ENCODE measurements at regions not wholly inside any gene's neighbourhood (a gene's known extent, or its start where the extent isn't known, plus 50 kb on each side); places are given as distances from the start of the nearest gene placed in this dataset.

DNA sequence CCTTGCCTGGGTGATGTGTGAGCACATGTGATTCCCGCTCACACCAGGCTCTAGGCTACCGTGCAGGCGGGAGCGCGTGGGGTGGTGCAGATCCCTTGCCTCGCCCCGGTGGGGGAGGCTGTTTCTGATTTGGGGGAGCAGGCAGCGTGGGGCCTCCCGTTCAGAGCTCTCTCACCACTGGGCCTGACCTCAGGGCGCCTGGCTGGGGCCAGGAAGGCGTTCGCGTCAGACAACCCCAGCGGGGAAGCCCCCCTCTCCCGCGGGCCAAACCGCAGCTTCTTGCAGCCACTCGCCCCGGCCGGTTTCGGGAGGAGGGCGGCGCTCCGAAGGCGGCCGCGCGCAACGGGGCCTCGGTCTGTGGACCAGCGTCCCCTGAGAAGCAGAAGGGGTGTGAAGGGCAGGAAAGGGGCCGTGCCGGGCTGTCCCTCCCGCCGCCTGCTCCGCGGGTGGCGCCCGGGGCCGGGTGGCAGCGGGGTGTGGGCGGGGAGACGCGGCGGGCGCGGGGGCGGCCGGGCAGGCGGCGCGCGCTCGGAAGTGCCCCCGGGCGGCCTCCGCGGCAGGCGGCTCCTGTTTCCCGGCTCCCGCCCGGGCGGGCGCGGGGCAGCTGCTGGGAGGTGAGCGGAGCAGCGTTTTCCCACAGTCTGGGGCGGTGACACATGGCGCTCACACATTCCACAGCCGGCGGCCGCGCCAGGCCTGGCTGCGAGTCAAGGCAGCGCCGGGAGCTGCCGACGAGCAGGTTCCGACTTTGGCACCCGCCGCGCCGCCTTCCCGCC, 65.1 kb upstream of the HES1 start (continued):
- peak; percentile 47; the same call in 1 of the 2 replicates for TF ChIP-seq ZBTB20 (tag by site-specific recombination; IDR thresholded peaks at IDR 0.05)
- no peak for TF ChIP-seq REPIN1 (tag by site-specific recombination; IDR thresholded peaks at IDR 0.05; ENCODE audit: low read depth)
- no peak for TF ChIP-seq ZNF416 (tag by site-specific recombination; IDR thresholded peaks at IDR 0.05)
- TF ChIP-seq ZNF169 (tag by site-specific recombination; IDR thresholded peaks at IDR 0.05): no peak
- peak; percentile 55; the same call in 1 of the 2 replicates for TF ChIP-seq ZNF121 (tag by site-specific recombination; IDR thresholded peaks at IDR 0.05)
- TF ChIP-seq ZNF76 (tag by site-specific recombination; IDR thresholded peaks at IDR 0.05; ENCODE audit: borderline replicate concordance, low read depth): peak; percentile 43
- no peak for TF ChIP-seq PRDM1 (tag by site-specific recombination; IDR thresholded peaks at IDR 0.05)
- no peak for TF ChIP-seq ZNF701 (tag by site-specific recombination; IDR thresholded peaks at IDR 0.05)
- no peak for TF ChIP-seq ZNF19 (tag by site-specific recombination; IDR thresholded peaks at IDR 0.05; ENCODE audit: low read depth)
- no peak for TF ChIP-seq ZNF292 (tag by site-specific recombination; IDR thresholded peaks at IDR 0.05; ENCODE audit: borderline replicate concordance, low read depth)
- peak; percentile 70 for TF ChIP-seq ZNF600 (tag by site-specific recombination; IDR thresholded peaks at IDR 0.05)
- no peak for TF ChIP-seq BCL11A (tag by site-specific recombination; IDR thresholded peaks at IDR 0.05; ENCODE audit: low read depth)
- no peak for TF ChIP-seq ZNF747 (tag by site-specific recombination; IDR thresholded peaks at IDR 0.05)
- TF ChIP-seq ATF2 (tag by site-specific recombination; IDR thresholded peaks at IDR 0.05; ENCODE audit: low read depth): no peak
- no peak for TF ChIP-seq ZNF548 (tag by site-specific recombination; IDR thresholded peaks at IDR 0.05)
- TF ChIP-seq, protein P1, sequence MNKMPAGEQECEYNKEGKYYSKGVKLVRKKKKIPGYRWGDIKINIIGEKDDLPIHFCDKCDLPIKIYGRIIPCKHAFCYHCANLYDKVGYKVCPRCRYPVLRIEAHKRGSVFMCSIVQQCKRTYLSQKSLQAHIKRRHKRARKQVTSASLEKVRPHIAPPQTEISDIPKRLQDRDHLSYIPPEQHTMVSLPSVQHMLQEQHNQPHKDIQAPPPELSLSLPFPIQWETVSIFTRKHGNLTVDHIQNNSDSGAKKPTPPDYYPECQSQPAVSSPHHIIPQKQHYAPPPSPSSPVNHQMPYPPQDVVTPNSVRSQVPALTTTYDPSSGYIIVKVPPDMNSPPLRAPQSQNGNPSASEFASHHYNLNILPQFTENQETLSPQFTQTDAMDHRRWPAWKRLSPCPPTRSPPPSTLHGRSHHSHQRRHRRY (tag by site-specific recombination; IDR thresholded peaks at IDR 0.05): no peak
- no peak for TF ChIP-seq TSHZ1 (tag by site-specific recombination; IDR thresholded peaks at IDR 0.05; ENCODE audit: borderline replicate concordance)
- peak; percentile 30; the same call in 1 of the 2 replicates for TF ChIP-seq ZNF629 (tag by site-specific recombination; IDR thresholded peaks at IDR 0.05)
- TF ChIP-seq ZNF585B (tag by site-specific recombination; IDR thresholded peaks at IDR 0.05): no peak
- TF ChIP-seq ZNF266 (tag by site-specific recombination; IDR thresholded peaks at IDR 0.05; ENCODE audit: low read depth): no peak
- 0 out of 2 replicates have a peak, but pooled peaks have one; percentile 19 for TF ChIP-seq ZBTB7A (tag by site-specific recombination; IDR thresholded peaks at IDR 0.05; ENCODE audit: low read depth)
- TF ChIP-seq AEBP2 (tag by site-specific recombination; IDR thresholded peaks at IDR 0.05; ENCODE audit: borderline replicate concordance): no peak
- TF ChIP-seq MYNN (tag by site-specific recombination; IDR thresholded peaks at IDR 0.05; ENCODE audit: borderline replicate concordance): no peak
- TF ChIP-seq ZNF302 (tag by site-specific recombination; IDR thresholded peaks at IDR 0.05; ENCODE audit: low read depth): no peak
- no peak for TF ChIP-seq ZNF133 (tag by site-specific recombination; IDR thresholded peaks at IDR 0.05)
- no peak for TF ChIP-seq ZNF707 (tag by site-specific recombination; IDR thresholded peaks at IDR 0.05)
- TF ChIP-seq, protein P2, sequence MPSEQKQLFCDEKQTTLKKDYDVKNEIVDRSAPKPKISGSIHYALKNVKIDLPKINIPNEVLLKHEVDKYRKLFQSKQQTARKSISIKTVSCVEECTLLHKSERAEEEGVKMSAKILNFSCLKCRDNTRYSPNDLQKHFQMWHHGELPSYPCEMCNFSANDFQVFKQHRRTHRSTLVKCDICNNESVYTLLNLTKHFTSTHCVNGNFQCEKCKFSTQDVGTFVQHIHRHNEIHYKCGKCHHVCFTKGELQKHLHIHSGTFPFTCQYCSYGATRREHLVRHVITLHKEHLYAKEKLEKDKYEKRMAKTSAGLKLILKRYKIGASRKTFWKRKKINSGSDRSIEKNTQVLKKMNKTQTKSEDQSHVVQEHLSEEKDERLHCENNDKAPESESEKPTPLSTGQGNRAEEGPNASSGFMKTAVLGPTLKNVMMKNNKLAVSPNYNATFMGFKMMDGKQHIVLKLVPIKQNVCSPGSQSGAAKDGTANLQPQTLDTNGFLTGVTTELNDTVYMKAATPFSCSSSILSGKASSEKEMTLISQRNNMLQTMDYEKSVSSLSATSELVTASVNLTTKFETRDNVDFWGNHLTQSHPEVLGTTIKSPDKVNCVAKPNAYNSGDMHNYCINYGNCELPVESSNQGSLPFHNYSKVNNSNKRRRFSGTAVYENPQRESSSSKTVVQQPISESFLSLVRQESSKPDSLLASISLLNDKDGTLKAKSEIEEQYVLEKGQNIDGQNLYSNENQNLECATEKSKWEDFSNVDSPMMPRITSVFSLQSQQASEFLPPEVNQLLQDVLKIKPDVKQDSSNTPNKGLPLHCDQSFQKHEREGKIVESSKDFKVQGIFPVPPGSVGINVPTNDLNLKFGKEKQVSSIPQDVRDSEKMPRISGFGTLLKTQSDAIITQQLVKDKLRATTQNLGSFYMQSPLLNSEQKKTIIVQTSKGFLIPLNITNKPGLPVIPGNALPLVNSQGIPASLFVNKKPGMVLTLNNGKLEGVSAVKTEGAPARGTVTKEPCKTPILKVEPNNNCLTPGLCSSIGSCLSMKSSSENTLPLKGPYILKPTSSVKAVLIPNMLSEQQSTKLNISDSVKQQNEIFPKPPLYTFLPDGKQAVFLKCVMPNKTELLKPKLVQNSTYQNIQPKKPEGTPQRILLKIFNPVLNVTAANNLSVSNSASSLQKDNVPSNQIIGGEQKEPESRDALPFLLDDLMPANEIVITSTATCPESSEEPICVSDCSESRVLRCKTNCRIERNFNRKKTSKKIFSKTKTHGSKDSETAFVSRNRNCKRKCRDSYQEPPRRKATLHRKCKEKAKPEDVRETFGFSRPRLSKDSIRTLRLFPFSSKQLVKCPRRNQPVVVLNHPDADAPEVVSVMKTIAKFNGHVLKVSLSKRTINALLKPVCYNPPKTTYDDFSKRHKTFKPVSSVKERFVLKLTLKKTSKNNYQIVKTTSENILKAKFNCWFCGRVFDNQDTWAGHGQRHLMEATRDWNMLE (tag by site-specific recombination; conservative IDR thresholded peaks at IDR 0.05; ENCODE audit: low read depth): no peak
- no peak for TF ChIP-seq ZNF423 (tag by site-specific recombination; IDR thresholded peaks at IDR 0.05)

All from HEK293 (cell line).